ENCODE measurements at regions not wholly inside any gene's neighbourhood (a gene's known extent, or its start where the extent isn't known, plus 50 kb on each side); places are given as distances from the start of the nearest gene placed in this dataset.

- CTCF ChIA-PET, result interaction anchor here (1.9 kb wide), 1 partner anchor 10 kb away, joined by 6 read pairs; no protein-coding TSS in a partner anchor
- no peak for DNase-seq (ENCODE audit: low read depth, low spot score)
- POLR2A ChIA-PET, result no interaction called here
- TF ChIP-seq, protein P1, sequence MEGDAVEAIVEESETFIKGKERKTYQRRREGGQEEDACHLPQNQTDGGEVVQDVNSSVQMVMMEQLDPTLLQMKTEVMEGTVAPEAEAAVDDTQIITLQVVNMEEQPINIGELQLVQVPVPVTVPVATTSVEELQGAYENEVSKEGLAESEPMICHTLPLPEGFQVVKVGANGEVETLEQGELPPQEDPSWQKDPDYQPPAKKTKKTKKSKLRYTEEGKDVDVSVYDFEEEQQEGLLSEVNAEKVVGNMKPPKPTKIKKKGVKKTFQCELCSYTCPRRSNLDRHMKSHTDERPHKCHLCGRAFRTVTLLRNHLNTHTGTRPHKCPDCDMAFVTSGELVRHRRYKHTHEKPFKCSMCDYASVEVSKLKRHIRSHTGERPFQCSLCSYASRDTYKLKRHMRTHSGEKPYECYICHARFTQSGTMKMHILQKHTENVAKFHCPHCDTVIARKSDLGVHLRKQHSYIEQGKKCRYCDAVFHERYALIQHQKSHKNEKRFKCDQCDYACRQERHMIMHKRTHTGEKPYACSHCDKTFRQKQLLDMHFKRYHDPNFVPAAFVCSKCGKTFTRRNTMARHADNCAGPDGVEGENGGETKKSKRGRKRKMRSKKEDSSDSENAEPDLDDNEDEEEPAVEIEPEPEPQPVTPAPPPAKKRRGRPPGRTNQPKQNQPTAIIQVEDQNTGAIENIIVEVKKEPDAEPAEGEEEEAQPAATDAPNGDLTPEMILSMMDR (IDR thresholded peaks at IDR 0.05; ENCODE audit: insufficient read depth, low read length, missing control alignments), result no peak
- no peak overlapping the region for H3K4me3 ChIP-seq (ENCODE audit: low read depth, low read length)
These were observed 77.8 kb upstream of the TMEM45B start for GRCh38 chr11:129737831-129738230.

DNA sequence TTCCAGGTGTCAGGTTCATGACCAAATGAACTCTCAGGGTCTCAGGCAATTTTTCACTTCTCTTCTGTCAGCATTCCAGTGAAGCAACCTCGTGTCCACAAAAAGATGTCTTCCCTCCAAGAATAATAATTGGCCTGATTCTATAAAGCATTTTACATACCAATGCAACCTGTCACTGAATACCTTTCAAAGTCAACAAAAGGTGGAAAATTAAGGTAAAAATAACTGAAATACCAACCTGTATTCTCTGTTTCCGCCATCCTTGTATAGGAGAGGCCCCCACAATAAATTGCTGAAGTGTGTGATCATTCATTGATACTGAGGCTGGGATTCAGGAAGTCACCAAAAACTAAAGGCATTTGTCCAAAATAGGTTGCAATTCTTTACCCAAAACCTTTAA is 77.4 kb upstream of the TMEM45B start:
- ChIA-PET POLR2A (no interaction called here), CTCF (interaction anchor here (1.0 to 1.9 kb wide), 2 partner anchors 10 to 12 kb away, joined by 5 to 6 read pairs; no protein-coding TSS in a partner anchor)
- no peak for DNase-seq (ENCODE audit: low read depth, low spot score)
- H3K4me3 ChIP-seq (ENCODE audit: low read depth, low read length), result no peak overlapping the region
- TF ChIP-seq, protein P1 (IDR thresholded peaks at IDR 0.05; ENCODE audit: insufficient read depth, low read length, missing control alignments), result no peak

GRCh38 chr11:129739339-129739738 is 76.3 kb upstream of the TMEM45B start:
- TF ChIP-seq, protein P1 (IDR thresholded peaks at IDR 0.05; ENCODE audit: insufficient read depth, low read length, missing control alignments), result no peak
- H3K4me3 ChIP-seq (ENCODE audit: low read depth, low read length), result no peak overlapping the region
- ChIA-PET POLR2A (no interaction called here), CTCF (interaction anchor here (0.9 to 1.9 kb wide), 3 partner anchors 9 to 374 kb away, joined by 3 to 6 read pairs (median 5); no protein-coding TSS in a partner anchor)
- no peak for DNase-seq (ENCODE audit: low read depth, low spot score)

- CTCF ChIA-PET, result no interaction called here
- no peak overlapping the region for H3K4me3 ChIP-seq (ENCODE audit: low read depth, low read length)
- DNase-seq (ENCODE audit: low read depth, low spot score), result no peak
- POLR2A ChIA-PET, result no interaction called here
- TF ChIP-seq, protein P1 (IDR thresholded peaks at IDR 0.05; ENCODE audit: insufficient read depth, low read length, missing control alignments), result no peak
These were observed 75.4 kb upstream of the TMEM45B start for GRCh38 chr11:129740125-129740719.

DNA sequence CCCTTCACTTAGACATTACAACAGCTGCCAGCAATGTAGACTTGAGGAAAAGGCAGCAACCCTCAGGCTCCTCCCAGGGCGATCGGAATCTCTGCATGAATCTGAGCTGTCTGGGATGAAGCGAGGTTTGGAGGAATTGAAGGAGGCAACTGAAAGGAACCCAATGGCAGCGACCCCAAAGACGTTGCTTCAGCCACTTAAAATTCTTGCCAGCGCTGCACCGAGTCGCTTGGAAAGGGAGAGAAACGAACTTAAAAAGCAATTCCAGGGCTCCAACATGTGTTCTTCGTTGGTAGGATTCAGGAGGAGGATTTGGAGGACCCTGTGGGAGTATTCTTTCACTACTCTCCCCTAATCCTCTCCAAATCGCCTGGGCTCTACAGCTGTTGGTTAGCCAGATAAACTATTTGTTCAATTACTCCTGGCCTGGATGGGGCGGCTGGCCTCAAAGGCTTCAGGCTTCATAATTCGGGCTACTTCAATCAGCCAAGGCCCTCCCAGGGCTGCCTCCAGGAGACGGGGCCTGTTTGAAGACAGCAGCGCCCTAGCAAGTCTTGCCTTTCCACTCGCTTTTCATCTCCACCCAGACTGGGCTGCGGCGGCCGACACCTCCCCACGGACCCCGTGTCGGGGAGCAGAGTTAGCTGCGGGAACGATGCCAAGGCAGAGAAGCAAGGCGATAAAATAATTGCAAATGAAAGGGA is 72.4 kb upstream of the TMEM45B start:
- no peak for DNase-seq (ENCODE audit: low read depth, low spot score)
- TF ChIP-seq, protein P1 (IDR thresholded peaks at IDR 0.05; ENCODE audit: insufficient read depth, low read length, missing control alignments), result no peak
- ChIA-PET POLR2A (no interaction called here), CTCF (interaction anchor here (0.5 to 2.6 kb wide), 4 partner anchors 7 to 327 kb away, joined by 3 to 7 read pairs (median 4); no protein-coding TSS in a partner anchor)
- H3K4me3 ChIP-seq (ENCODE audit: low read depth, low read length), result no peak overlapping the region

DNA sequence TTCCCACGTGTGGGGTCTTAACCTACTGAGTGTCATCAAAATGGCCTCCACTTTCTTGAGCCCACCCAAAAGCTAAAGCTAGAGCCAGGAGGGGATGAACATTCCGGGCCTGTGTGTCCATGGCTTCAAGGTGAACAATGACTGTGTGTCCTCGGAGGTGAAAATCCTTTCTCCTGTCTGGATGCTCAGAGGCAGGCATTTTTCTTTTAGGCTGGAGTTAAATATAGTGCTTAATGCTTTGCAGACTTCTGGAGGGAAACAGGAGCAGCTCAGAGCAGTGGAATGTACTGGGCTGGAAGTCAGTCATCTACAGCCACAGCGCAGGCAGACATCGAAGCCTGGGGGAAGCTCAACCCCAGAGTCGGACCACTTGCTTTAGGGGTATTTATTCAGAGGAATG is 68.6 kb upstream of the TMEM45B start:
- TF ChIP-seq, protein P1 (IDR thresholded peaks at IDR 0.05; ENCODE audit: insufficient read depth, low read length, missing control alignments), result no peak
- POLR2A ChIA-PET, result no interaction called here
- CTCF ChIA-PET, result interaction anchor here (0.9 to 8.7 kb wide), 4 partner anchors 11 to 383 kb away, joined by 3 to 98 read pairs (median 15); partner anchors contain the start of gene BARX2
- no peak for DNase-seq (ENCODE audit: low read depth, low spot score)
- no peak overlapping the region for H3K4me3 ChIP-seq (ENCODE audit: low read depth, low read length)
